Brain microvascular endothelial cell (primary cell): ENCODE measurements at regions not wholly inside any gene's neighbourhood (a gene's known extent, or its start where the extent isn't known, plus 50 kb on each side); places are given as distances from the start of the nearest gene placed in this dataset.
A peak's percentile ranks its signal among the peaks of the same experiment; 100 is the strongest.

ENCODE experiments used
- DNase-seq: peaks from one replicate; pipeline ENCODE4 v3.0.0-alpha.2; 2020
- H3K27ac ChIP-seq: fragments of 250-450 bp; sonication (Bioruptor Pico); 2 replicates; pipeline ENCODE4 v1.5.1; 2020; ENCODE audit warnings: mild to moderate bottlenecking, moderate library complexity
- H3K27me3 ChIP-seq: fragments of 250-450 bp; sonication (Bioruptor Pico); replicated peaks from 2 replicates; pipeline ENCODE4 v1.5.1; 2020; ENCODE audit warnings: mild to moderate bottlenecking
- H3K36me3 ChIP-seq: fragments of 250-450 bp; sonication (Bioruptor Pico); replicated peaks from 2 replicates; pipeline ENCODE4 v1.5.1; 2020; ENCODE audit warnings: mild to moderate bottlenecking
- H3K4me3 ChIP-seq: 2 replicates; pipeline ENCODE4 v1.5.1; 2011; ENCODE audit warnings: low read depth, mild to moderate bottlenecking, control low read depth, low read length, moderate library complexity
- CTCF ChIP-seq: IDR thresholded peaks from 2 replicates; pipeline ENCODE4 v1.5.1; 2011; ENCODE audit warnings: low read depth, mild to moderate bottlenecking, moderate library complexity, low read length, control low read depth, inconsistent platforms; ENCODE audit errors: missing control alignments
- in situ Hi-C: cut with HindIII; loops from 2 replicates; pipeline ENCODE4 v1.10.0; 2017; ENCODE audit warnings: low sequenced_read_pairs, low pct_ligation_motif_present

GRCh38 chr2:48173141-48173540, 141.3 kb upstream of the FOXN2 start:
- H3K36me3 ChIP-seq, result no peaks in the 10 kb centered on the region
- DNase-seq, result no peak
- no peaks in the 10 kb centered on the region for H3K27me3 ChIP-seq
- H3K27ac ChIP-seq, result no peak overlapping the region
- no peak overlapping the region for H3K4me3 ChIP-seq
- no peak for TF ChIP-seq CTCF
- in situ Hi-C loops, result no loop called here

- Histone ChIP-seq H3K4me3 (no peak overlapping the region), H3K27ac (no peak overlapping the region)
- DNase-seq, result no peak
Measured at GRCh38 chr2:48174503-48174902, 140.0 kb upstream of the FOXN2 start.

GRCh38 chr2:48175254-48175653, 139.2 kb upstream of the FOXN2 start:
- no peak overlapping the region for H3K27ac ChIP-seq
- H3K4me3 ChIP-seq, result no peak overlapping the region
- in situ Hi-C loops, result no loop called here
- peak; percentile 72 for DNase-seq
- no peak for TF ChIP-seq CTCF
- H3K27me3 ChIP-seq, result no peaks in the 10 kb centered on the region
- H3K36me3 ChIP-seq, result no peaks in the 10 kb centered on the region

More at GRCh38 chr2:48174503-48174902, 140.0 kb upstream of the FOXN2 start:
- no peaks in the 10 kb centered on the region for H3K27me3 ChIP-seq
- no peak for TF ChIP-seq CTCF
- no peaks in the 10 kb centered on the region for H3K36me3 ChIP-seq
- in situ Hi-C loops, result no loop called here

GRCh38 chr2:48175656-48176055, 138.8 kb upstream of the FOXN2 start:
- TF ChIP-seq CTCF, result no peak
- no peaks in the 10 kb centered on the region for H3K36me3 ChIP-seq
- no peak overlapping the region for H3K4me3 ChIP-seq
- in situ Hi-C loops, result no loop called here
- no peak overlapping the region for H3K27ac ChIP-seq
- no peak for DNase-seq
- H3K27me3 ChIP-seq, result no peaks in the 10 kb centered on the region

- no peak for DNase-seq
- TF ChIP-seq CTCF, result no peak
- H3K4me3 ChIP-seq, result no peak overlapping the region
- no peaks in the 10 kb centered on the region for H3K36me3 ChIP-seq
- H3K27ac ChIP-seq, result no peak overlapping the region
- in situ Hi-C loops, result no loop called here
- H3K27me3 ChIP-seq, result no peaks in the 10 kb centered on the region
Measured at GRCh38 chr2:48176876-48177275, 137.6 kb upstream of the FOXN2 start.

DNA sequence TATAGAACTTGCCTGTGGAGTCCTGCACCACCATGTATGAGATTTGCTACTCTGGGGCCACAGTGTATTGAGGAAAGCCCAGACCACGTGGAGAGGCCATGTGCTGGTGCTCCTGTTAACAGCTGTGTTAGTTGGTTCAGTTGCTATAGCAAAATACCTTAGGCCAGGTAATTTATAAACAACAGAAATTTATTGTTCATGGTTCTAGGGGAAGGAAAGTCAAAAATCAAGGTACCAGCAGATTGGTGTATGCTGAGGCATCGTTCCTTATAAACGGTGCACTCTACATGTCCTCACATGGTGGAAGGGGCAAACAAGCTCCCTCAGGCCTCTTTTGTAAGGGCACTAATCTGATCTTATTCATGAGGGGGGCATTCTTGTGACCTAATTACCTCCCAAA, 135.9 kb upstream of the FOXN2 start:
- Histone ChIP-seq H3K36me3 (no peaks in the 10 kb centered on the region), H3K27me3 (no peaks in the 10 kb centered on the region), H3K27ac (no peak overlapping the region), H3K4me3 (no peak overlapping the region)
- no peak for DNase-seq
- no peak for TF ChIP-seq CTCF
- in situ Hi-C loops, result no loop called here
